SK-MEL-5 (cell line): ENCODE measurements at regions not wholly inside any gene's neighbourhood (a gene's known extent, or its start where the extent isn't known, plus 50 kb on each side); places are given as distances from the start of the nearest gene placed in this dataset.

ENCODE experiments used
- DNase-seq: peaks from one replicate; pipeline ENCODE4 v3.0.0-alpha.2; 2016; ENCODE audit warnings: low read depth, low spot score
- in situ Hi-C: cut with HindIII; loops from 2 replicates; pipeline ENCODE4 v1.10.0; 2016; ENCODE audit warnings: low sequenced_read_pairs, high pct_unique_total_duplicates, low pct_unique_long_range_greater_than_20kb
- small RNA-seq, 2 experiments: library from RNA; depleted of rRNA; stranded (forward); fragments of <200 nt; gene quantifications; one replicate each; pipeline ENCODE3, GENCODE V24; 2014

- in situ Hi-C loops = no loop called here
Observed at GRCh38 chr4:184270808-184271413, 53.2 kb upstream of the ENPP6 start.

GRCh38 chr4:184269879-184270430 is 52.3 kb upstream of the ENPP6 start:
- no peak for DNase-seq
- in situ Hi-C loops = no loop called here

More at GRCh38 chr4:184270808-184271413, 53.2 kb upstream of the ENPP6 start:
- no peak for DNase-seq

- in situ Hi-C loops = no loop called here
Observed at GRCh38 chr4:184268584-184269160, 51.0 kb upstream of the ENPP6 start.

GRCh38 chr4:184267673-184268583 is 50.3 kb upstream of the ENPP6 start:
- in situ Hi-C loops = no loop called here

More at GRCh38 chr4:184268584-184269160, 51.0 kb upstream of the ENPP6 start:
- DNase-seq = peak; percentile 36

More at GRCh38 chr4:184267673-184268583, 50.3 kb upstream of the ENPP6 start:
- DNase-seq = peak; percentile 78

Small RNA genes in the stretch of these regions (small RNA-seq; reads per million reads assigned to genes)
- gene RN7SL28P = 0 reads per million in 2 experiments
